ENCODE measurements at regions not wholly inside any gene's neighbourhood (a gene's known extent, or its start where the extent isn't known, plus 50 kb on each side); places are given as distances from the start of the nearest gene placed in this dataset.

- no peak for FAIRE-seq
These were observed 713.4 kb downstream of the TBC1D32 start for GRCh38 chr6:120620900-120621299.

DNA sequence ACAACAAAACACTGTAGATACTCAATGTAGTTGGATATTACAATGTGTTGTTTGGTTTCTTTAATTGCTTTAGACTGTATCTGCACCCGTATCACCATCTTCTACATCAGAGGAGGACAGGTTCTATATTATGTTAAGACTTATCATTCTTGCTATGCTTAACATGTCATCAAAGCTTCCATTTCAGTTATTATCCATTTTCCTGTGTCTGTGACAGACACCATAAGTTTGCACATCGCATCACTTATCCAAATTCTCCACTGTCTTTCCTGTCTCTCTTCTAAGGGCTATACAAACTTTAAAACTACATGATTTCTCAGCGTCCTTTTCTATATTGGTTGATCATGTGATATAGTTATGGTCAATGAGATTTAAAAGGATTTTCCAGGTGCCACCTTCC is 719.0 kb downstream of the TBC1D32 start:
- no peak for FAIRE-seq

DNA sequence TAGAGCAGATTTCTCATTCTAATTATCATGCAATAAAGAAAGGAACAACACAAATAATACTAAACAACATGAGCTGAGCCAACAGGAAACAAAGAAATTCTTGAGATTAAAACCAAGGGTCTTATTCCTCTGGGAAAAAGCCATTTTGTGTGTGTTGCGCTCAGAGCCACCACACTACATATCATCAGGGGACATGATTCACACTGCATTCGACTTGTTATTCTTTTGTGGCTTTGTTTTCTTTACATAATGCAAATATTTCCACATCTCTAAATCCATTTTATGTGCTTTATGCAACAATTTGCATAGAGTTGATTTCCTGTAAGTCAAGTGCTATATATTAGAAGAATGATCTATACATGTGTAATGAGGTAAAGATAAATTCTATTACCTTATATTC is 719.6 kb downstream of the TBC1D32 start:
- no peak for FAIRE-seq

- FAIRE-seq = no peak
These were observed 725.5 kb downstream of the TBC1D32 start for GRCh38 chr6:120608826-120609225.

DNA sequence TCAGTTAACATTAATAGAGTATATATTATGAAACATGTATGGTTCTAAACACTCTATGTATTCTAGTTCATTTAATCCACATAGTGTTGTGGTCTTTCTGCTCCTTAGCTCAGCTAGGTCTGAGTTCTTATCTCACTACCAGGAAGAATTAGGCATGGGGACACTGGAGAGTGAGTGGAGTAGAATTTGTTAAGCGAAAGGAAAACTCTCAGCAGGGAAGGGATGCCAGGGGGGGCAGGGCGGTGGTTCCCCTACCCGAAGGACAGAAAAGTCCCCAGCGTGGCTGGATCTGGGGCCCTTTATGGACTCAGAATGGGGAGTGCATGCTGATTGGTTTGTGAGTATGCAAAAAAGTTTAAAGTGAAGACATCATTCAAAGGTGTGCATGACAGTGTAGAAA is 727.5 kb downstream of the TBC1D32 start:
- FAIRE-seq = no peak

DNA sequence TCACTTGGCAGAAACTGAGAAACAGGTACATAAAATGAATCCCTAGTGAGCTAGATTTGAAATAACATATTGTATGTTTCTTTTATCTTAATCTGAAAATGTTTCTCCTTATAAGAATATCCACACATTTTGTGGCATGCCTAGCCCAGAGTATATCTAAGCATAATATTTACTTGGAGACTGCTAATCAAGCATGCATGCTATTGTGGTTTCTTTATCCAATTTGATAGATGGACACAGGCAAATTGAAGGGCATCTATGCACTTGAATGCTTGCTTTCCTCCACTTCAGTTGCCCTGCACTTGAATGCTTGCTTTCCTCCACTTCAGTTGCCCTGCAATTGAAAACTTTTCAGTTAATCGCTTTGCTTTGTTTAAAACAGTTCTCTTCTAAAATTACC is 729.8 kb downstream of the TBC1D32 start:
- FAIRE-seq = no peak

- no peak for FAIRE-seq
These were observed 743.7 kb downstream of the TBC1D32 start for GRCh38 chr6:120590611-120591010.

DNA sequence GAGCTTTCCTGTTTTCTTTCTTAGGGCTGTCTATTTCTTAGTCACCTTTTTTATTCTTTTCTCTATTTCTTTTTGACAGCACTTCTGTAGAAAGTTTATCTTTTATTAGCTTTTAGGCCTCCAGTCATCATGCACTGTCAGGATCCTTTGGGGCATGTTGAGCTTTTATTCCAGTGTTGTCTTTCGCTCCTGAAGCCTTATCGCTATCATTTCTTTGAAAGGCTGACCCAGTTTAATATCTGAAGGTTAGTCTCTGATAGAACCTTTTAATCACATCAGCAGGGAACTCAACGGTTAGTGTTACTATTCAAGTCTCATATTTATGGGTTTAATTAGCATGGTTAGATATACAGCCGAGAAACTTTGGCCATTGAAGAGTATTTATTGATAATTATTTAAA is 745.9 kb downstream of the TBC1D32 start:
- FAIRE-seq = no peak

GRCh38 chr6:120587381-120587780 is 746.9 kb downstream of the TBC1D32 start:
- FAIRE-seq = no peak

DNA sequence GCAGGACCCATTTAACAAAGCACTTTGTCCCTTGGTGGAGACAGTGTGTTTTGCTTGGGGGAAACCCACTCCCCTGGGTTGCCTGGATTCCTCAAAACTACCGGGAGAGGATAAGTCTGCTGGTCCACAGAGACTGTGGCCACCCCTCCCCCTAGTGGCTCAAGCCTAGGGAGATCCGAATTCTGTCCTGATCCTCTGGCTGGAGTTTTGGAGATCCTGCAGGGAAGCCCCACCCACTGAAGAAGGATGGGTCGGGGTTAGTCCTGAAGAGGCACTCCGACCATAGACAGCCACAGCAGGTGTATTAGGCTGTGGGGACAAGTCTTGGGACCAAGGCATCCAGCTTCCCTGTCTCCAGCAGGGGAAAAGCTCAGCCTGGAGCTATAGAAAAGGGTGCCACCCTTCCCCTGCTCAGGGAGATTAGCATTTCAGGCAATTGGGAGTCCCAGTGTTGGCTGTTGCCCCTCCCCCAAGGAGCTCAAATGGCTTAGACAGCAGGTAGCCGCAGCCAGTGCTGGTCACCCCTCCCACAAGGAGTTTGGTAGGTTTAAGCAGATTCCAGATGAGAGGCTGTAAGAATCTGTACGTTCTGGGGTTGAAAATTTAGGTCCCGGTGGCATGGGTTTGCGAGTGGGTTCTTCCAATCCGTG is 750.0 kb downstream of the TBC1D32 start:
- FAIRE-seq = no peak

GRCh38 chr6:120576061-120576460 is 758.2 kb downstream of the TBC1D32 start:
- FAIRE-seq = no peak

GRCh38 chr6:120569714-120570113 is 764.6 kb downstream of the TBC1D32 start:
- no peak for FAIRE-seq

GRCh38 chr6:120564779-120565178 is 769.5 kb downstream of the TBC1D32 start:
- FAIRE-seq = no peak

DNA sequence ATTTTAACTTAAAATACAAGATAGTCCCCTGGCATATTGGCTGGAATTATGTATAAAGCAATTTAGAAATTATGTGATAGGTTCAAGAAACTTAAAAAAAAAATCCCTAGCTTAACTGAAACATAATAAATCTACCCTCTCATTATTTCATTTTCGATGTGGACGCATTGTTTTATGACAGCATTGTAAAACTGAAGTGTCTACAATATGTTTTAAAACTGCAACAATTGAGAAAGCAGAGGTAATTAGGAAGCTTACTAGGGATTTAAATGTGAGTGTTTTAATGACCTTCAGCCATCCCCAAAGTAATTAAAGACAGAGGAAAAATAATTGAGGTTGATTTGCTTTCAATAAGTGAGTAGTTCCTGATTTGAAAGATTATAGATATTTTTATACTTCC is 776.0 kb downstream of the TBC1D32 start:
- no peak for FAIRE-seq

GRCh38 chr6:120557554-120557953 is 776.7 kb downstream of the TBC1D32 start:
- no peak for FAIRE-seq

DNA sequence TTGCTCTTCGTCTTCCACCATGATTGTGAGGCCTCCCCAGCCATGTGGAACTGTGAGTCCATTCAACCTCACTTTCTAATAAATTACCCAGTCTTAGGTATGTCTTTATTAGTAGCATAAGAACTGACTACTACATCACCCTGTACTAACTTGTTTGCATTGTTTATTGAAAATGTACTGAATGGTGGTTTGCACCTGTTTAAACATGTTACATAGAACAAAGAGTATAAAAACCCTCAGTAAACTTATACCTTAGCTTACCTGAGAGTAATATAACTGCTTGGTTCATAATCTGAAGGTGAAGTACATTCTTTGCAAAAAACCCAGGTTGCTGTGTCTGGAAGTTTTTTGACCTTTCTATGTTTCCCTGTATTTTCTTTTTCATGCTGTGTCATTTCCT is 777.8 kb downstream of the TBC1D32 start:
- no peak for FAIRE-seq

DNA sequence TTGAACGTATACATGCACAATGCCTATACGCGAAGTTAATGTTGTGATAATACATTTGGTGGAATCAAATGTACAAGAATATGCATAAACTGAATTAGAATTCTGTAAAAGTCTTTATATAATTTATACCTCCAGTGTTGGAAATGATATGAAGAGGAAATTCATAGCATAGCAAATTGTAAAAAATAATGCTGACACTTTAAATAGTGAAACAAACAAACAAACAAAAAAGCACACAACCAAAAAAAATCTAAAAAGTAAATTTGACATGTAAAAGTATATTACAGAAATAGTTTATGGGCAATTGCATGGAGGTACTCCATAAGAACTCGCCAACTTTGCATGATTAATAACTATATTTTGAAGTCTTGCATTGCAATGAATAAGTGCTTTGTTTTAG is 780.9 kb downstream of the TBC1D32 start:
- no peak for FAIRE-seq

DNA sequence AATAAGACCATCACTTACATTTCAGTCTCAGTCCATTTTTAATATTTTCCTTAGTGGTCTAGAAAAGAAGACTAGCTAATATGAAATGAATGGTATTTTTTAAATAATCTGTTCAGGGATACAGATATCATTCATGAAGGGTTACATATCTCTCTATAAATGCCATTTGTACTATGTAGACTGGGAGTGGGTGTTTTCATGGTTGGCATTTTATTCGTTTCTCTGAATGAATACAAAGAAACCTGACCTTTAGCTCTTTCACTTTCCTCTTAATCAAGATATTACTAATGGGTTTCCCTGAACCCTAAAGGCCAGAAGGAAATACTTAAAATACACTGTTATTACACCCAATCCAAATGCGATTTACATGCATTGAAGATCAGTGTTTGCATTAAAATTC is 788.9 kb downstream of the TBC1D32 start:
- FAIRE-seq = no peak

DNA sequence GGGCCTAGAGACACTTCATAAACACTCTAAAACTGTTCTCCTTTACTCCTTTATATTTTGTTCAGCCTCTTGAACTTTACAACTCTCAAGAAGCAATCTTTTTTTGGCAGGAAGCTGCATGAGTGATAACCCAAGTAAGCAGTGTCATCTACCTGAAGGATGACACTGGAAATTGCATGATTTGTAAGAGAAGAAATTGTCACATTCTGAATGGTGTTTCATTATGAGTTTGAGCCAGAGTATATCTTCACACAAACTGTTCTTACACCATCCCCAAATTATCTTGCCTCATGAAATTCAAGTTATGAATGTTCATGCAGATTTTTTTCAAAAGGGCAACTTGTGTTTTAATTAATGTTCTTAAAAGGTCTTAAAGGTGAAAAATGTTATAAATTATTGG is 799.3 kb downstream of the TBC1D32 start:
- FAIRE-seq = no peak

DNA sequence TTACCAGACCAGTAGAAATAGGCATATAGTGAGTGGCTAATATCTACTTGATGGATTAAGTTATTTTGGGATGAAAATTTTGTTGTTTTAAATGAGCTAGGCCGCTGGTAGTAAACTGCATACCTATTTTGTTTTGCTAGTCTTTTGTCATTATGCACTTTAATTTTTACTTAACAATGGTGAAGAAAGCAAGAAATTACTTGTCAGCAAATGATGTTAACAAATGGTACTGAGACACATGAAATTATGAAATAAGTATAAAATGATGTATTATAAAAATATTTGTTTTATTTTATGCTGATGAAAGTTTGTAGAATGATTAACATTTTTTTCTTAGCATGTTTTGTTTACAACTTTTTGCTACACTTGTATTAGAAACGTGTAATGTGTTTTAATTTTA is 807.7 kb downstream of the TBC1D32 start:
- no peak for FAIRE-seq

DNA sequence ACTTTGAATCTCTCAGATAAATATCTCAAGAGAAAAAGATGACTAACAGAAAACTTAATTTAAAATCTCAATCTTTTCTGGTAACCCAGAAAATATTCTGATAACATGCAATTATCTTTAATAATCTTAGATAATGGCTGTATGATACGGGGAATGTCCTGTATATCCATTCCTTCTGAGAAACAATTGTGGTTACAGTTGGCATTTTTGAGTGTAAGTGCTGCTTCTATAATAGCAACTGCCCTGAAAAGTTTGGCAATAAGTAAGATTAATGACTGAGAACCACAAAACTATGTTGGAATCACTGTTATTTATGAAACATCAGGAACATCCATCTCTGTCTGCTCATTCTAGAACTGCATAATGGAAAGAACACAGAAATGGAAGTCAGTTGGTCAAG is 819.7 kb downstream of the TBC1D32 start:
- no peak for FAIRE-seq

GRCh38 chr6:120511712-120512111 is 822.6 kb downstream of the TBC1D32 start:
- FAIRE-seq = no peak

GRCh38 chr6:120498711-120499110 is 835.6 kb downstream of the TBC1D32 start:
- FAIRE-seq = no peak

- FAIRE-seq = no peak
These were observed 837.6 kb downstream of the TBC1D32 start for GRCh38 chr6:120496661-120497060.

- no peak for FAIRE-seq
These were observed 840.8 kb downstream of the TBC1D32 start for GRCh38 chr6:120493505-120493904.

GRCh38 chr6:120489941-120490340 is 844.3 kb downstream of the TBC1D32 start:
- FAIRE-seq = no peak
